Kidney capillary endothelial cell (primary cell): ENCODE measurements at regions not wholly inside any gene's neighbourhood (a gene's known extent, or its start where the extent isn't known, plus 50 kb on each side); places are given as distances from the start of the nearest gene placed in this dataset.

Experiments
- DNase-seq: peaks from one replicate; pipeline ENCODE4 v3.0.0-alpha.2; 2018; ENCODE audit warnings: low spot score

- no peak for DNase-seq
These were observed 99.5 kb upstream of the AVPR1A start for GRCh38 chr12:63250486-63250885.

DNA sequence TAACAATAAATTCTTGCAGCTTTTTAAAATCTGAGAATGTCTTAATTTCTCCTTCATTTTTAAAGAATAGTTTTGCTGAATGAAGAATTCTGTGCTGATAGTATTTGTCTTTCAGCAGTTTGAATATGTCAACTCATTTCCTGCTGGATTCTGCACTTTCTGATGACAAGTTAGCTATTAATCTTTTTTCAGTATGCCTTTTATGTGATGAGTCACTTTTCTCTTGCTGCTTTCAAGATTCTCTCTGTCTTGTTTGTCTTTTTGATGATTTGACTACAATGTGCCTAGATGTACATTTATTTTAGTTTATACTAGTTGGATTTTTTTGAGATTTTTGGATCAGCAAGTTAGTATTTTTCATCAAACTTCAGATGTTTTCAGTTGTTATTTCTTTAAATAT lies 87.9 kb upstream of the AVPR1A start:
- no peak for DNase-seq

DNA sequence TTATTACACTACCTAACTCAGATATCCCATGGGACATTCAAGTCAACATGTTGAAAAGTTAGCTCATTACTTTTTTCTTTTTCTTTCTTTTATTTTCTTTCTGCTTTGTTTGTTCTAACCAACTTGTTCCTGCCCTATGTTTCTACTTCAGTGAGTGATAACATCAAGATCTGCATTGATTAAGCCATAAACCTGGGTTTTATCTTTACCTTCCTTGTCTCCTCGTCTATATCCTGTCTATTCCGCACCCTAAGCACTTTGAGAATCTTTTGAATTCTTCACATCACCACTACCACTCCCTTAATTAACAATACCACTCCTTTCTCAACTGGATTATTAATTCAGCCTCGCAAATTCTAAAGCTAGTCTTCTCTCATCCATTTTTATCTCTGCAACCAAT lies 81.9 kb upstream of the AVPR1A start:
- no peak for DNase-seq

- DNase-seq = no peak
These were observed 77.9 kb upstream of the AVPR1A start for GRCh38 chr12:63228853-63229252.

DNA sequence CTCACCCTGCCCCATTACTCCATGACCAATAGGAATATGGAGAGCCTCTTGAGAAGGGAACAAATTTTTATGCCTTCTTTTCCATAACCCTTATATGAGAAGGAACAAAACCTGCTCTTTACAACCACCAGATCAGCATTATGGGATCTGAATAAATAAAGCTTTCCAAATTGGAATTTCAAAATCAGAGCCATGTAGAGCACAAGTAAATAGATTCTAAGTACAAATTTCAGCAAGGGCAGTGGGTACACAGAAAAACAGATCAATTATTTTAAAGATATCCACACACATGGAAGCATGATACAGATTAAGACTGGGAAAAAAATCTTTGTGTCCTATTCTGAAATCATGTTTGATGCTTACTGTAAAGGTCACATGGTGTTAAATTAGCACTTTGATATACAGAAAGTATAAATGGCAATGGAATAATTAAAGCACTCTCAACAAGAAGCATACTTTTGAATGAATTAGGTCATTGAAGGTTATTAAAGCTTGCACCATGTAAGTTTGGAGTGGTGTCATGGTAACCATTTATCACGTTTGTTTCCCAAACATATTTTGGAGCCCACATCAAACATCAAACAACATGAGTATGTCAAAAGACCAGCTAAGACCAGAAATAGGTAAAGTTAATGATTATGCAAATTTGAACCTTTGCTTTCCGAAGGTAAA lies 75.9 kb upstream of the AVPR1A start:
- no peak for DNase-seq

DNA sequence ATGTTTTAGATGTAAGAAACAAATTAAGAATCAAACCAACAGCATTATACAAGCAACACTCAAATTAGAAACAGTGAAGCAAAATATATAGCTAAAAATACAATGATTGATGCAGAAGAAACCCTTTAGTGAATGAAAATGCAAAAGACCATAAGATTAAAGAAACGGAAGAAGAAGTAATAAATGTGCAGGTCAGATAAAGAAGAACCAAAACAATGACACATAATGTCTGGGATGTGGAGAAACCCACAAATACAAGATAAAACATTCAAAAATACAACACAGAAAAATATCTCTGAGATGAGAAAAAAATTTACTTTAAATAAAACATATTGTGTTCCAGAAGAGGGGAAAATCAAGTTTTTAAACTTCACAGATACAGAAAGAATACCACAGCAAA lies 73.4 kb upstream of the AVPR1A start:
- DNase-seq = no peak

- DNase-seq = no peak
These were observed 72.1 kb upstream of the AVPR1A start for GRCh38 chr12:63223128-63223527.

- no peak for DNase-seq
These were observed 71.6 kb upstream of the AVPR1A start for GRCh38 chr12:63222582-63222981.

DNA sequence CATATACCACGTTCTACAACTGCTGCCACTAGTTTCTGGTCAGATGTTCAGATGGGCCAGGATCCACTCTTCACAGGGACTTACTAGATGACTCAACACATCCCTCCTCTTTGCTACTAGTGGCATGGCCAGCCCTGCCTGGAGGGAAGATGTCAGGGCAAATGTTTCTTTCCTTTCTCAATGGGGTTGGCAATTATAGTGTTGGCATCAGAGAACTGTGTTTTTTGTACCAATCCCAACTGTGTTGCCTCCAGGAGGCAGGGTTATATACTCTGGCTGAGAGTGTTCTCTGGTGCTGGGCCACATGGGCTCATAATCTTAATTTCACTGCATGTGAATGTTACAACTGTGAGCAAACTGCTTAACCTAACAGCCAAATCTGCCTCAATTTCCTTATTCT lies 69.9 kb upstream of the AVPR1A start:
- no peak for DNase-seq

- no peak for DNase-seq
These were observed 61.3 kb upstream of the AVPR1A start for GRCh38 chr12:63212316-63212715.

GRCh38 chr12:63208956-63209355 lies 58.0 kb upstream of the AVPR1A start:
- DNase-seq = no peak

DNA sequence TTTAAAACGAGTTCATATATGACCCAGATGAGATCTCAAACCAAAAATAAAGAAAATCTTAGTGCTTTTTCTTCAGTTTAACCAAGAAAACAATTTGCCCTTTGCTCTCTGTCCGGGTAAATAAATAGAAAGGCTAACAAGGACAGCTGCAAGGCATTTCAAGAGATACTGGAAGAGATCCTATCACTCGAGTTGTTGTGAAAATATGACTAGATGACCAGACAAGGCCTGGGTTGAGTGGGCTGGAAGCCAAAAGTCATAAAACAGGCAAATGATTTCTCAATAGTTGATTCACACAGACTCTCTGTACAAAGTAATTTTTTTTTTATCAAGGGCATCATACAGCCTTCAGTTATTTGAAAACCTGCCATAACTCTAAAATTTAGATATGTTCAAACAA lies 55.9 kb upstream of the AVPR1A start:
- DNase-seq = no peak

- no peak for DNase-seq
These were observed 55.5 kb upstream of the AVPR1A start for GRCh38 chr12:63206494-63206893.
